SK-N-SH (cell line): ENCODE measurements at regions not wholly inside any gene's neighbourhood (a gene's known extent, or its start where the extent isn't known, plus 50 kb on each side); places are given as distances from the start of the nearest gene placed in this dataset.

ENCODE experiments used
- CTCF ChIA-PET: fragments of 300-600, 350-600 bp; formaldehyde crosslinking; extraction: SDS; loops from one replicate; lab custom pipeline; 2021; lab: Yijun Ruan, JAX
- POLR2A ChIA-PET: fragments of 350-600 bp; sonication (Branson Sonifier 250); formaldehyde crosslinking; extraction: SDS; loops from one replicate; lab custom pipeline; 2020; ENCODE audit warnings: antibody characterized with exemption, inconsistent platforms; lab: Yijun Ruan, JAX
- DNase-seq: peaks from one replicate; pipeline ENCODE4 v3.0.0; 2012
- H2AFZ ChIP-seq: fragments of 200-600 bp; sonication (generic); 2 replicates; pipeline ENCODE4 v1.8.1; 2016; ENCODE audit warnings: antibody characterized with exemption, mild to moderate bottlenecking, low read depth
- H3F3A ChIP-seq: fragments of 200-600 bp; sonication (generic); replicated peaks from 2 replicates; pipeline ENCODE3; 2016; ENCODE audit warnings: antibody characterized with exemption, mild to moderate bottlenecking; ENCODE audit not compliant: insufficient read depth
- H3K27ac ChIP-seq, 2 experiments: fragments of 200-500 bp in 1 of 2; fragments of 200-600 bp in 1 of 2; sonication (Bioruptor generic) in 1 of 2; sonication (generic), shearing (Covaris generic) in 1 of 2; 2 replicates each; pipeline versions ENCODE4 v1.5.1 to v1.6.1; 2014 to 2016; ENCODE audit warnings: low read depth in 2 of 2, inconsistent platforms in 1 of 2, low read length in 1 of 2, mild to moderate bottlenecking in 1 of 2, mixed read lengths in 1 of 2
- H3K27me3 ChIP-seq: fragments of 200-600 bp; sonication (generic), shearing (Covaris generic); 2 replicates; pipeline ENCODE4 v1.6.1; 2016; ENCODE audit warnings: mixed run types; ENCODE audit not compliant: insufficient read depth
- H3K36me3 ChIP-seq, 2 experiments: fragments of 200-500 bp in 1 of 2; fragments of 200-600 bp in 1 of 2; sonication (Bioruptor generic) in 1 of 2; sonication (generic) in 1 of 2; replicated peaks in 1 of 2; 2 replicates each; pipeline versions ENCODE3 to v1.5.1; 2014 to 2016; ENCODE audit warnings: low read length in 1 of 2, mild to moderate bottlenecking in 1 of 2; ENCODE audit not compliant: insufficient read depth in 2 of 2, control insufficient read depth in 1 of 2
- H3K4me1 ChIP-seq, 2 experiments: fragments of 200-500 bp in 1 of 2; fragments of 200-600 bp in 1 of 2; sonication (Bioruptor generic) in 1 of 2; sonication (generic), shearing (Covaris generic) in 1 of 2; 2 replicates each; pipeline versions ENCODE4 v1.5.1 to v1.6.1; 2014 to 2016; ENCODE audit warnings: low read depth in 1 of 2, low read length in 1 of 2, mixed run types in 1 of 2; ENCODE audit not compliant: insufficient read depth in 2 of 2, control insufficient read depth in 1 of 2
- H3K4me2 ChIP-seq: fragments of 200-600 bp; sonication (generic), shearing (Covaris generic); 2 replicates; pipeline ENCODE4 v1.6.1; 2017; ENCODE audit warnings: mixed run types
- H3K4me3 ChIP-seq, 2 experiments: fragments of 200-500 bp in 1 of 2; fragments of 200-600 bp in 1 of 2; sonication (Bioruptor generic) in 1 of 2; sonication (generic), shearing (Covaris generic) in 1 of 2; 2 replicates each; pipeline versions ENCODE4 v1.5.1 to v1.8.1; 2014 to 2016; ENCODE audit warnings: low read depth in 2 of 2, inconsistent platforms in 1 of 2, low read length in 1 of 2, mild to moderate bottlenecking in 1 of 2, mixed read lengths in 1 of 2, moderate library complexity in 1 of 2
- H3K79me2 ChIP-seq: fragments of 200-600 bp; sonication (generic); 2 replicates; pipeline ENCODE4 v1.8.1; 2017; ENCODE audit warnings: mild to moderate bottlenecking; ENCODE audit not compliant: insufficient read depth
- H3K9ac ChIP-seq: fragments of 200-600 bp; sonication (generic); 2 replicates; pipeline ENCODE4 v1.6.1; 2017; ENCODE audit warnings: mixed run types
- H3K9me2 ChIP-seq: fragments of 200-600 bp; sonication (generic); 2 replicates; pipeline ENCODE4 v1.6.1; 2017; ENCODE audit warnings: mixed run types
- H3K9me3 ChIP-seq: fragments of 200-600 bp; sonication (generic); 2 replicates; pipeline ENCODE4 v1.6.1; 2017; ENCODE audit warnings: mixed run types, mild to moderate bottlenecking, moderate library complexity
- H4K20me1 ChIP-seq: fragments of 200-600 bp; sonication (generic); 2 replicates; pipeline ENCODE4 v1.6.1; 2017; ENCODE audit warnings: mild to moderate bottlenecking, mixed run types; ENCODE audit not compliant: insufficient read depth
- FOSL2 ChIP-seq: IDR thresholded peaks from 2 replicates; pipeline ENCODE4 v1.4.0; 2012; ENCODE audit warnings: low read depth, mild to moderate bottlenecking, moderate library complexity, borderline replicate concordance
- FOXJ3 ChIP-seq: sonication (generic); formaldehyde crosslinking; IDR thresholded peaks from 2 replicates; pipeline ENCODE4 v1.5.1; 2020; ENCODE audit warnings: mild to moderate bottlenecking, missing genetic modification reagents
- IRF3 ChIP-seq: fragments of 150-350 bp; IDR thresholded peaks from 2 replicates; pipeline ENCODE4 v1.6.1; 2016; ENCODE audit warnings: mild to moderate bottlenecking, low read depth, low read length
- MXI1 ChIP-seq: IDR thresholded peaks from 2 replicates; pipeline ENCODE4 v1.6.1; 2012; ENCODE audit warnings: mild to moderate bottlenecking, low read depth, low read length, improper control_type of control experiment
- NFIC ChIP-seq: IDR thresholded peaks from 2 replicates; pipeline ENCODE4 v1.4.0; 2012; ENCODE audit warnings: borderline replicate concordance
- SMC3 ChIP-seq: IDR thresholded peaks from 2 replicates; pipeline ENCODE4 v1.6.1; 2012; ENCODE audit warnings: low read depth, low read length, improper control_type of control experiment
- TCF12 ChIP-seq: IDR thresholded peaks from 2 replicates; pipeline ENCODE4 v1.4.0; 2012
- USF2 ChIP-seq: fragments of 150-350 bp; IDR thresholded peaks from 2 replicates; pipeline ENCODE4 v1.6.1; 2017; ENCODE audit warnings: antibody characterized with exemption, low read length, low read depth, borderline replicate concordance
- YY1 ChIP-seq: IDR thresholded peaks from 2 replicates; pipeline ENCODE4 v1.4.0; 2012; ENCODE audit warnings: low read depth, mild to moderate bottlenecking
- WGBS: methylation state at CpG from one replicate; pipeline ENCODE4 v1.1.6; 2017; ENCODE audit warnings: low lambda C conversion rate; 5-methylcytosine and 5-hydroxymethylcytosine counted together
- TF ChIP-seq, protein P1 (sequence below): IDR thresholded peaks from 2 replicates; pipeline ENCODE4 v1.4.0; 2012; ENCODE audit warnings: low read depth, borderline replicate concordance

GRCh38 chr3:141425523-141426233 is 57.4 kb downstream of the ZBTB38 start:
- ChIA-PET CTCF (interaction anchor here (0.6 to 3.4 kb wide), 12 partner anchors 11 to 151 kb away, joined by 3 to 13 read pairs (median 4); no protein-coding TSS in a partner anchor), POLR2A (no interaction called here)
- H3K36me3 ChIP-seq, result peaks cover 3 to 10% of the 10 kb centered on the region in 2 experiments
- peak; percentile 26; the same call in 1 of the 2 replicates for TF ChIP-seq NFIC
- no peak for TF ChIP-seq USF2
- TF ChIP-seq MXI1, result no peak
- TF ChIP-seq IRF3, result no peak
- peak; percentile 28; the same call in 1 of the 2 replicates for TF ChIP-seq FOSL2
- TF ChIP-seq TCF12, result peak; percentile 34; the same call in 1 of the 2 replicates
- no peak for TF ChIP-seq YY1
- peaks cover 60% of the 10 kb centered on the region for H3K79me2 ChIP-seq
- WGBS, result 87% methylated on average over 6 of the region's 6 CpGs
- DNase-seq, result no peak
- H3K27ac ChIP-seq, result no peak overlapping the region; a peak in 1 of 4 replicates
- peaks cover 13 to 21% of the 10 kb centered on the region in 2 experiments; a peak in 2 of 4 replicates for H3K4me1 ChIP-seq
- no peak overlapping the region for H3K4me3 ChIP-seq
- H3K9ac ChIP-seq, result no peak overlapping the region
- no peaks in the 10 kb centered on the region for H3K27me3 ChIP-seq
- peaks cover 7% of the 10 kb centered on the region for H3F3A ChIP-seq
- no peak overlapping the region for H2AFZ ChIP-seq
- no peaks in the 10 kb centered on the region for H3K9me3 ChIP-seq
- H3K4me2 ChIP-seq, result no peak overlapping the region
- no peaks in the 10 kb centered on the region for H3K9me2 ChIP-seq
- no peaks in the 10 kb centered on the region for H4K20me1 ChIP-seq

DNA sequence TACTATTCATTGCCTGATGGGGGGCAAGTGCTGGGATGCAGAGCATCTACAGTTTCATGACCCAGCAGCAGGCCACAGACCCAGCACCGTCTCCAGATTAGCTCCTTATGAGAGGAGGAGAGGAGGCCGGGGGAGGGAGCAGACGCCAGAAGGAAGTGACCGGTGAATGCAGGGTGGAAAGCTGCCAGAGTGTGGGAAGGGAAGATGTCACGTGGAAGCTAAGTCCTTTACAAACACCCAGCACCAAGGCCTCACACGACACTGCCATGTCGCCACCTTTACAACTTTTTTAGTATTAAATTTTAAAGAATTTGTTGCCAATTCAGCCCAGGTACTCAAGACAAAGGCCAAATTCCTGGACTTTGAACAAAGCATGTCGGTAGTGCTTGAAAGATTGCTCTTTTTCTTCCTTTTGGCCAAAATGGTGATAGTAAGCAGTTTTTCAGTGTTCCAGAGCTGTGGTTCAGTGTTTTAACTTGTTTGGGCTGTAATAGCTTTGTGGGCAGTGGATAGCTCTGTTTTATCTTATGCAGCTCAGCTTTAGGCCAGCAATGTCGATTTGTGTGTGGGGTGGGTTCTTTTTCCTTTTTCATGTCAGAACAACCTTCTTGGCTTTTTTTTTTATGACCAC is 58.2 kb downstream of the ZBTB38 start:
- Histone ChIP-seq H3K79me2 (peaks cover 60% of the 10 kb centered on the region), H3K9me2 (no peaks in the 10 kb centered on the region), H3K4me2 (no peak overlapping the region), H3K4me1 (peaks cover 13 to 21% of the 10 kb centered on the region in 2 experiments; a peak in 2 of 4 replicates), H3K27ac (no peak overlapping the region), H3K27me3 (no peaks in the 10 kb centered on the region), H3K36me3 (peaks cover 7 to 10% of the 10 kb centered on the region in 2 experiments), H3K9me3 (no peaks in the 10 kb centered on the region), H3F3A (peaks cover 3% of the 10 kb centered on the region), H3K9ac (no peak overlapping the region), H2AFZ (no peak overlapping the region), H3K4me3 (no peak overlapping the region), H4K20me1 (no peaks in the 10 kb centered on the region)
- 71% methylated on average over 9 of the region's 9 CpGs for WGBS
- POLR2A ChIA-PET, result no interaction called here
- no peak for DNase-seq
- TF ChIP-seq SMC3, result no peak
- no peak for TF ChIP-seq FOXJ3
- TF ChIP-seq, protein P1, sequence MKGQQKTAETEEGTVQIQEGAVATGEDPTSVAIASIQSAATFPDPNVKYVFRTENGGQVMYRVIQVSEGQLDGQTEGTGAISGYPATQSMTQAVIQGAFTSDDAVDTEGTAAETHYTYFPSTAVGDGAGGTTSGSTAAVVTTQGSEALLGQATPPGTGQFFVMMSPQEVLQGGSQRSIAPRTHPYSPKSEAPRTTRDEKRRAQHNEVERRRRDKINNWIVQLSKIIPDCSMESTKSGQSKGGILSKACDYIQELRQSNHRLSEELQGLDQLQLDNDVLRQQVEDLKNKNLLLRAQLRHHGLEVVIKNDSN, result peak; percentile 19; the same call in 1 of the 2 replicates
- CTCF ChIA-PET, result interaction anchor here (0.6 to 3.4 kb wide), 6 partner anchors 14 to 135 kb away, joined by 3 to 13 read pairs (median 6); no protein-coding TSS in a partner anchor
